ENCODE measurements at regions not wholly inside any gene's neighbourhood (a gene's known extent, or its start where the extent isn't known, plus 50 kb on each side); places are given as distances from the start of the nearest gene placed in this dataset.
A peak's percentile ranks its signal among the peaks of the same experiment; 100 is the strongest.

- Mint-ChIP-seq H3K9me3 (ENCODE audit: low read depth) (peaks cover 7% of the 10 kb centered on the region), H3K4me3 (ENCODE audit: unreplicated experiment) (no peak overlapping the region), H3K27ac (ENCODE audit: unreplicated experiment) (no peak overlapping the region), H3K4me1 (ENCODE audit: low read depth) (peaks cover 39% of the 10 kb centered on the region), H3K36me3 (ENCODE audit: low read depth) (peaks cover 1% of the 10 kb centered on the region), H3K27me3 (ENCODE audit: low read depth) (no peaks in the 10 kb centered on the region)
- no peak for DNase-seq (ENCODE audit: low spot score)
- no peak for TF ChIP-seq CTCF (IDR thresholded peaks at IDR 0.05)
Measured at GRCh38 chr18:45503990-45504389, 111.3 kb upstream of the SLC14A2 start.

- Mint-ChIP-seq H3K36me3 (ENCODE audit: low read depth) (peaks cover 1% of the 10 kb centered on the region), H3K4me1 (ENCODE audit: low read depth) (peaks cover 53% of the 10 kb centered on the region), H3K9me3 (ENCODE audit: low read depth) (peaks cover 10% of the 10 kb centered on the region), H3K27me3 (ENCODE audit: low read depth) (no peaks in the 10 kb centered on the region), H3K4me3 (ENCODE audit: unreplicated experiment) (no peak overlapping the region), H3K27ac (ENCODE audit: unreplicated experiment) (peak overlapping the region; percentile 64)
- no peak for DNase-seq (ENCODE audit: low spot score)
- TF ChIP-seq CTCF (IDR thresholded peaks at IDR 0.05), result no peak
Measured at GRCh38 chr18:45505497-45506206, 109.6 kb upstream of the SLC14A2 start.

GRCh38 chr18:45506951-45507350 lies 108.3 kb upstream of the SLC14A2 start:
- Mint-ChIP-seq H3K9me3 (ENCODE audit: low read depth) (peaks cover 10% of the 10 kb centered on the region), H3K27me3 (ENCODE audit: low read depth) (no peaks in the 10 kb centered on the region), H3K4me1 (ENCODE audit: low read depth) (peaks cover 61% of the 10 kb centered on the region), H3K36me3 (ENCODE audit: low read depth) (peaks cover 1% of the 10 kb centered on the region), H3K27ac (ENCODE audit: unreplicated experiment) (no peak overlapping the region), H3K4me3 (ENCODE audit: unreplicated experiment) (no peak overlapping the region)
- TF ChIP-seq CTCF (IDR thresholded peaks at IDR 0.05), result no peak
- no peak for DNase-seq (ENCODE audit: low spot score)

GRCh38 chr18:45509535-45509934 lies 105.7 kb upstream of the SLC14A2 start:
- Mint-ChIP-seq H3K4me3 (ENCODE audit: unreplicated experiment) (no peak overlapping the region), H3K36me3 (ENCODE audit: low read depth) (peaks cover 1% of the 10 kb centered on the region), H3K9me3 (ENCODE audit: low read depth) (peaks cover 10% of the 10 kb centered on the region), H3K27me3 (ENCODE audit: low read depth) (peaks cover 2% of the 10 kb centered on the region), H3K4me1 (ENCODE audit: low read depth) (peaks cover 41% of the 10 kb centered on the region), H3K27ac (ENCODE audit: unreplicated experiment) (peak overlapping the region; percentile 3)
- no peak for TF ChIP-seq CTCF (IDR thresholded peaks at IDR 0.05)
- no peak for DNase-seq (ENCODE audit: low spot score)

- peaks cover 1% of the 10 kb centered on the region for H3K36me3 Mint-ChIP-seq (ENCODE audit: low read depth)
- peaks cover 37% of the 10 kb centered on the region for H3K4me1 Mint-ChIP-seq (ENCODE audit: low read depth)
- H3K9me3 Mint-ChIP-seq (ENCODE audit: low read depth), result peaks cover 10% of the 10 kb centered on the region
- peaks cover 2% of the 10 kb centered on the region for H3K27me3 Mint-ChIP-seq (ENCODE audit: low read depth)
- DNase-seq (ENCODE audit: low spot score), result no peak
- TF ChIP-seq CTCF (IDR thresholded peaks at IDR 0.05), result no peak
- no peak overlapping the region for H3K4me3 Mint-ChIP-seq (ENCODE audit: unreplicated experiment)
- H3K27ac Mint-ChIP-seq (ENCODE audit: unreplicated experiment), result no peak overlapping the region
Measured at GRCh38 chr18:45510656-45511055, 104.6 kb upstream of the SLC14A2 start.
